ENCODE measurements at regions not wholly inside any gene's neighbourhood (a gene's known extent, or its start where the extent isn't known, plus 50 kb on each side); places are given as distances from the start of the nearest gene placed in this dataset.

DNA sequence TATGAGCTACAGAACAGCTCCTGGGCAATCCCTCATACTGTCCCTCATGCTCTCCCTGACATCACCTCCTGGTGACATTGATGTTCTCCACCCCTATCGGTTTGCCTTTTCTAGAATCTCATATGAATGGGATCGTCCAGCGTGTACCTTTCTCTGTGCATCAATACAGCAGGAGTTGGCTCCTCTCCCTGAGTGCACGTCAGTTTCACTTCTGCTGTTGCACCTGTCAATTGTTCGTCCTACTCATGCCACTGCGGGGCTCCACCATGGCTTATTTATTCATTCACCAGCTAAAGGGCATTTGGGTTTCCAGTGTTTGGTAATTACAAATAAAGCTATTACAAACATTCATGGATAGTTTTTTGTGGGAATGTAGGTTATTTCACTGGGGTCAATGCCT lies 269.1 kb upstream of the ZFP42 start:
- TF ChIP-seq EP300 (IDR thresholded peaks at IDR 0.05) (no peak), POLR2A (IDR thresholded peaks at IDR 0.05) (no peak), POLR2AphosphoS5 (IDR thresholded peaks at IDR 0.05) (no peak)
- TF ChIP-seq, protein P1, sequence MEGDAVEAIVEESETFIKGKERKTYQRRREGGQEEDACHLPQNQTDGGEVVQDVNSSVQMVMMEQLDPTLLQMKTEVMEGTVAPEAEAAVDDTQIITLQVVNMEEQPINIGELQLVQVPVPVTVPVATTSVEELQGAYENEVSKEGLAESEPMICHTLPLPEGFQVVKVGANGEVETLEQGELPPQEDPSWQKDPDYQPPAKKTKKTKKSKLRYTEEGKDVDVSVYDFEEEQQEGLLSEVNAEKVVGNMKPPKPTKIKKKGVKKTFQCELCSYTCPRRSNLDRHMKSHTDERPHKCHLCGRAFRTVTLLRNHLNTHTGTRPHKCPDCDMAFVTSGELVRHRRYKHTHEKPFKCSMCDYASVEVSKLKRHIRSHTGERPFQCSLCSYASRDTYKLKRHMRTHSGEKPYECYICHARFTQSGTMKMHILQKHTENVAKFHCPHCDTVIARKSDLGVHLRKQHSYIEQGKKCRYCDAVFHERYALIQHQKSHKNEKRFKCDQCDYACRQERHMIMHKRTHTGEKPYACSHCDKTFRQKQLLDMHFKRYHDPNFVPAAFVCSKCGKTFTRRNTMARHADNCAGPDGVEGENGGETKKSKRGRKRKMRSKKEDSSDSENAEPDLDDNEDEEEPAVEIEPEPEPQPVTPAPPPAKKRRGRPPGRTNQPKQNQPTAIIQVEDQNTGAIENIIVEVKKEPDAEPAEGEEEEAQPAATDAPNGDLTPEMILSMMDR (IDR thresholded peaks at IDR 0.05), result no peak

Measured in gastroesophageal sphincter (tissue), 3 donors.